Right ventricle myocardium superior (tissue), 1 donor: ENCODE measurements at regions not wholly inside any gene's neighbourhood (a gene's known extent, or its start where the extent isn't known, plus 50 kb on each side); places are given as distances from the start of the nearest gene placed in this dataset.
A peak's percentile ranks its signal among the peaks of the same experiment; 100 is the strongest.

Source experiments
- ATAC-seq: fragments of 200-7000 bp; cut with Tn5 transposase; one replicate; pipeline ENCODE4 v1.9.1; 2020; ENCODE audit warnings: mild to moderate bottlenecking; ENCODE audit not compliant: poor library complexity
- DNase-seq: peaks from one replicate; pipeline ENCODE4 v3.0.0-alpha.2; 2020
- intact Hi-C: fragments of 100-400 bp; cut with DNase I; formaldehyde crosslinking; loops from one replicate; pipeline ENCODE4 v1.11.2; 2022
- donor health status: DM: no; HTN: yes; CAD: no; lungs with severe emphysema.

- no peak for DNase-seq
- ATAC-seq = no peak
- intact Hi-C loops = no loop called here
These were observed 99.0 kb downstream of the IER5 start for GRCh38 chr1:181187337-181188126.

- intact Hi-C loops = no loop called here
- no peak for ATAC-seq
- DNase-seq = no peak
These were observed 100.7 kb downstream of the IER5 start for GRCh38 chr1:181189245-181189644.

- intact Hi-C loops = loop anchor here (2.0 kb wide), 1 partner anchor 235 kb away; no protein-coding TSS in a partner anchor
- DNase-seq = peak; percentile 85
- peak; percentile 97 for ATAC-seq
These were observed 101.3 kb downstream of the IER5 start for GRCh38 chr1:181189691-181190363.

GRCh38 chr1:181190364-181191035 is 102.0 kb downstream of the IER5 start:
- no peak for DNase-seq
- intact Hi-C loops = loop anchor here (2.0 kb wide), 1 partner anchor 234 kb away; no protein-coding TSS in a partner anchor
- ATAC-seq = peak; percentile 72

- DNase-seq = no peak
- ATAC-seq = no peak
- intact Hi-C loops = loop anchor here (2.0 kb wide), 1 partner anchor 233 kb away; no protein-coding TSS in a partner anchor
These were observed 103.1 kb downstream of the IER5 start for GRCh38 chr1:181191494-181192040.

- no peak for ATAC-seq
- intact Hi-C loops = no loop called here
- DNase-seq = no peak
These were observed 103.8 kb downstream of the IER5 start for GRCh38 chr1:181192316-181192715.

GRCh38 chr1:181202986-181203555 is 114.6 kb downstream of the IER5 start:
- ATAC-seq = no peak
- intact Hi-C loops = no loop called here
- no peak for DNase-seq

GRCh38 chr1:181204530-181204929 is 116.0 kb downstream of the IER5 start:
- no peak for DNase-seq
- intact Hi-C loops = no loop called here
- no peak for ATAC-seq

GRCh38 chr1:181205901-181206300 is 117.4 kb downstream of the IER5 start:
- ATAC-seq = no peak
- intact Hi-C loops = no loop called here
- no peak for DNase-seq

GRCh38 chr1:181206513-181206912 is 118.0 kb downstream of the IER5 start:
- ATAC-seq = peak; percentile 93
- intact Hi-C loops = no loop called here
- DNase-seq = peak; percentile 52

- intact Hi-C loops = no loop called here
- peak; percentile 39 for ATAC-seq
- no peak for DNase-seq
These were observed 118.7 kb downstream of the IER5 start for GRCh38 chr1:181206979-181207790.

- no peak for DNase-seq
- intact Hi-C loops = no loop called here
- ATAC-seq = no peak
These were observed 119.6 kb downstream of the IER5 start for GRCh38 chr1:181208083-181208482.

GRCh38 chr1:181208967-181209366 is 120.5 kb downstream of the IER5 start:
- intact Hi-C loops = no loop called here
- no peak for ATAC-seq
- DNase-seq = no peak

GRCh38 chr1:181213056-181213455 is 124.6 kb downstream of the IER5 start:
- intact Hi-C loops = no loop called here
- ATAC-seq = no peak
- no peak for DNase-seq

- intact Hi-C loops = no loop called here
- DNase-seq (no peak), ATAC-seq (peak; percentile 34)
These were observed 128.1 kb downstream of the IER5 start for GRCh38 chr1:181216591-181216994.

- no peak for ATAC-seq
- intact Hi-C loops = no loop called here
- DNase-seq = no peak
These were observed 131.4 kb downstream of the IER5 start for GRCh38 chr1:181219938-181220337.

GRCh38 chr1:181221078-181221477 is 132.6 kb downstream of the IER5 start:
- DNase-seq (no peak), ATAC-seq (peak; percentile 66)
- intact Hi-C loops = no loop called here

- intact Hi-C loops = no loop called here
- ATAC-seq (peak; percentile 91), DNase-seq (peak; percentile 45)
These were observed 134.5 kb downstream of the IER5 start for GRCh38 chr1:181222972-181223505.
